AG10803 (cell line): ENCODE measurements at regions not wholly inside any gene's neighbourhood (a gene's known extent, or its start where the extent isn't known, plus 50 kb on each side); places are given as distances from the start of the nearest gene placed in this dataset.

Experiments used
- DNase-seq: peaks from one replicate; pipeline ENCODE4 v3.0.0; 2010; ENCODE audit warnings: low read depth
- H3K4me3 ChIP-seq: 2 replicates; pipeline ENCODE4 v1.5.1; 2011; ENCODE audit warnings: mild to moderate bottlenecking, low read length, control low read depth
- CTCF ChIP-seq: conservative IDR thresholded peaks from 2 replicates; pipeline ENCODE4 v1.5.1; 2011; ENCODE audit warnings: mild to moderate bottlenecking, low read length, control low read depth, inconsistent platforms

DNA sequence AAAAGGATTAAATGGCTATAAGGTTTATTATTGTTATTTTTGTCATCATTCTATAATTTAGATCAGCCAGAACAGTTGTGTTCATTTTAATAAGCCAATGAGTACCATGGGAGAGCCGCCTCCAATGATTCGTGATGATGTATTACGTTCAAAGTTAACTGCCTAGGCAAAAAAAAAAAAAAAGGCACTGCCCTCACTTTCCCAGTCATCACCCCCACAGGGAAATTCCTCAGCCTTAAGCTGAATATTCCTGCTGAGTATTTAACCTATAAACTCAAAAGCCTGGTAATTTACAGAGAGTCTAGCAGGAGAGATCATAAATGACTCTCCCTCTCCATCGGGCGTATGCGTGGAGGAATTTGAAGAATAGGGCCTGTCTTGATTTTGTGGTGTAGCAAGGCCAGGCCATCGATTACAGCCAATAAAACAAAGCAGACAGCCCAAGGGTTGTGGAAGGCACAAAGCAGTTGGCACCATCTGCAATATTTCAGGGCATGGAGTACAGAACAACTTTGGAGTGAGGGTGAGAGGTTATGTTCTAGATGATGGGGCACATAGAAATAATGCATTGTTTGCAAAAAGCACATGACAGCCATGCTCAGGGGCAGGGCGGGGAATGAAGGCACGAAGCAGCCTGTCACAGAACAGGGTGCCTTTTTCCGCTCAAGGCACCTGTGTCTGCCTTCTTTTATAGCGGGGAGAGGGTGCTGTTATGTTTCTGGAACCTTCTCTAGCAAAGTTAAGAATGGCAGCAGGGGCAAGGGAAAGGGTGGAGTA is 138.2 kb upstream of the DTNBP1 start:
- no peak for DNase-seq
- no peak overlapping the region for H3K4me3 ChIP-seq
- no peak for TF ChIP-seq CTCF

- DNase-seq: no peak
- no peak overlapping the region for H3K4me3 ChIP-seq
- no peak for TF ChIP-seq CTCF
Observed at GRCh38 chr6:15798533-15799255, 135.9 kb upstream of the DTNBP1 start.

DNA sequence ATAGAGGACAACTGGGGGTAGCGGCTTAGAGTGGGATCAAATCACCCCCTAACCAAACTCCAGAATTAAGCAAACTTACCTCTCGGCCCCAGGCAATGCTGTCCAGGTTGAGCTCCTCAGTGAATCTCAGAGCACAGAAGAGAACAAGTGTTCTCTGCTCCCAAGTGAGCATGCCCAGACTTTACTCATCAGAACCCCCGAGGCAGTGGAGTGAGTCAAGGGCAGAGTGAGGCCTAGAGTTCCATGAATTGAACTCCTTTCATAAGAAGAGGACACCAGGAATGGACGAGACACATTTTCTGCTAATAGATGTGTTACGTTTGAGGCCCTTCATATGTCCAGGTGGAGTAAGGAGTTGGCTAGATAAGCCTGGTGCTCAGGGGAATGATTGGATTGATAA is 134.0 kb upstream of the DTNBP1 start:
- TF ChIP-seq CTCF: no peak
- H3K4me3 ChIP-seq: no peak overlapping the region
- no peak for DNase-seq

GRCh38 chr6:15796130-15796771 is 133.4 kb upstream of the DTNBP1 start:
- H3K4me3 ChIP-seq: no peak overlapping the region
- TF ChIP-seq CTCF: no peak
- no peak for DNase-seq

DNA sequence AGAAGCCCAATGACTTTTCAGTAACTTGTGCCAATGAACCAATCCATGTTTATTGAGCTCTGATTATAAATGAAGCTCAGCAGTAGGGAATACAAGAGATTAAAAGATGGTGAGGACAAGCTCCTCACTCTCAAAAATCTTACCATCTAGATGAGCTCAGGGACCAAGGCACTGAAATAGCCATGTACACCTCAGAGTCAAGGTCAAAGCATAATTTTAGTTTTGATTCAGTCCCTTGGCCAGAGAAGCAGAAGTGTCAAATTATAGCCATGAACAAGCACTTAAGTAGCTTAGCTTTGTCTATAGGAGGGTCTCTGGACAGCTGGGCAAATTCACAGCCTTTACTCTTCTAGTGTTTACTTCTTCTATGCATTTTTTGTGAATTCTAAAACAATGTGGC is 131.0 kb upstream of the DTNBP1 start:
- no peak for TF ChIP-seq CTCF
- H3K4me3 ChIP-seq: no peak overlapping the region
- DNase-seq: no peak

DNA sequence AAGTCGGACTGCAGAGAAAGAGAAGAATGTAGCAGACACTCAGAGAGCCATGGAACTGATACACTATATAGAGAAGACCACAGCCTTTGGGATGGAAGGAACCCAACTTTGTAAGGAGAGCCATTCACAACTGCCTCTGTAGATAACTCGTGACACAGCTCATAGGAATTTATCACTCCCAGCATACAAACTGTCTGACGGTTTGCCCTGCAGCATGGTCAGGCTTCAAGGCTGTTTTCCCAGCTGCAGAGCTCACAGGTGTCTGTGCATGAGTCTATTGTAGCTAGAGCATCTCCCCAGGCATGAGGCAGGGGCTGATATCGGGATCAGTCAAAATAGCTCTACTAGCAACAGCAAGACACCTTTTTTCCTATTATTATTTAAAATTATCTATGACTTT is 130.5 kb upstream of the DTNBP1 start:
- peak; percentile 42 for DNase-seq
- TF ChIP-seq CTCF: no peak
- no peak overlapping the region for H3K4me3 ChIP-seq

DNA sequence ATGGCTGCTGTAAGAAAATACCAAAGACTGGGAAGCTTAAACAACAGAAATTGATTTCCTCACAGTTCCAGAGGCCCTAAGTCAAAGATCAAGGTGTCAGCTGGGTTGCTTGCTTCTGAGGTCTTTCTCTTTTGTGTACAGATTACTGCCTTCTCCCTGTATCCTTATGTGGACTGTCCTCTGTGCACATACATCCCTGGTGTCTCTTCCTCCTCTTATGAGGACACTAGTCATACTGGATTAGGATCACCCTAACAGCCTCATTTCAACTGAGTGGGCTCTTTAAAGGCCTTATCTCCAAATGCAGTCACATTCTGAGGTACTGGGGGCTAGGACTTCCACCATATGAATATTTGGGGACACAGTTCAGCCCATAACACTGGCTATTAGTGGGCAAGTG is 130.0 kb upstream of the DTNBP1 start:
- TF ChIP-seq CTCF: no peak
- H3K4me3 ChIP-seq: no peak overlapping the region
- DNase-seq: no peak
